CD14-positive monocyte (primary cell): ENCODE measurements at regions not wholly inside any gene's neighbourhood (a gene's known extent, or its start where the extent isn't known, plus 50 kb on each side); places are given as distances from the start of the nearest gene placed in this dataset.

Source experiments
- DNase-seq, 3 donors: peaks; one replicate each; pipeline ENCODE4 v3.0.0-alpha.2; 2011 to 2022
- H2AFZ ChIP-seq: 2 replicates; pipeline ENCODE4 v1.6.0; 2012; ENCODE audit warnings: mild to moderate bottlenecking, low read depth, low read length, inconsistent platforms; ENCODE audit not compliant: insufficient read depth, poor library complexity, severe bottlenecking
- H3K27ac ChIP-seq, 2 donors: 1 replicate in 1 of 2; 2 replicates in 1 of 2; pipeline ENCODE4 v1.5.1; 2012 to 2013; ENCODE audit warnings: low read length in 2 of 2, control low read depth in 1 of 2, inconsistent platforms in 1 of 2, low read depth in 1 of 2, mild to moderate bottlenecking in 1 of 2
- H3K27me3 ChIP-seq, 2 donors: one replicate each; pipeline versions ENCODE4 v1.6.0 to v1.6.1; 2011 to 2013; ENCODE audit warnings: low read length in 2 of 2; ENCODE audit not compliant: control insufficient read depth in 2 of 2, insufficient read depth in 2 of 2
- H3K36me3 ChIP-seq, 2 donors: replicated peaks in 1 of 2; 1 replicate in 1 of 2; 2 replicates in 1 of 2; pipeline versions ENCODE4 v1.5.1 to v1.6.1; 2012 to 2013; ENCODE audit warnings: low read length in 2 of 2, control low read depth in 1 of 2, inconsistent platforms in 1 of 2, mild to moderate bottlenecking in 1 of 2; ENCODE audit not compliant: insufficient read depth in 2 of 2, control insufficient read depth in 1 of 2
- H3K4me1 ChIP-seq, 2 donors: 1 replicate in 1 of 2; 2 replicates in 1 of 2; pipeline versions ENCODE4 v1.5.1 to v1.6.1; 2012 to 2013; ENCODE audit warnings: low read length in 2 of 2, control low read depth in 1 of 2, inconsistent platforms in 1 of 2, mild to moderate bottlenecking in 1 of 2, moderate library complexity in 1 of 2; ENCODE audit not compliant: insufficient read depth in 2 of 2, control insufficient read depth in 1 of 2
- H3K4me2 ChIP-seq: replicated peaks from 2 replicates; pipeline ENCODE3; 2012; ENCODE audit warnings: low read length, moderate library complexity, mild to moderate bottlenecking; ENCODE audit not compliant: poor library complexity, severe bottlenecking; ENCODE audit errors: extremely low read depth
- H3K4me3 ChIP-seq, 3 experiments: fragments of 200-600 bp in 1 of 3; sonication (generic) in 1 of 3; replicated peaks in 1 of 3; 1 replicate in 2 of 3; 2 replicates in 1 of 3; pipeline ENCODE4 v1.5.1; 2011 to 2013; ENCODE audit warnings: low read length in 3 of 3, mild to moderate bottlenecking in 3 of 3, control low read depth in 2 of 3, low read depth in 2 of 3, inconsistent platforms in 1 of 3, moderate library complexity in 1 of 3
- H3K79me2 ChIP-seq: 2 replicates; pipeline ENCODE4 v1.6.0; 2012; ENCODE audit warnings: mild to moderate bottlenecking, control low read depth, inconsistent platforms, low read length, moderate library complexity; ENCODE audit not compliant: insufficient read depth
- H3K9ac ChIP-seq: 2 replicates; pipeline ENCODE4 v1.6.0; 2017; ENCODE audit warnings: low read length, mild to moderate bottlenecking; ENCODE audit not compliant: insufficient read depth, poor library complexity, severe bottlenecking
- H3K9me3 ChIP-seq, 2 donors: replicated peaks in 1 of 2; 1 replicate in 1 of 2; 2 replicates in 1 of 2; pipeline versions ENCODE4 v1.5.1 to v1.6.1; 2012 to 2013; ENCODE audit warnings: low read length in 2 of 2, control low read depth in 1 of 2; ENCODE audit not compliant: control insufficient read depth in 1 of 2, insufficient read depth in 1 of 2
- H4K20me1 ChIP-seq: 2 replicates; pipeline ENCODE4 v1.6.0; 2012; ENCODE audit warnings: mild to moderate bottlenecking, low read length, control low read depth, moderate library complexity; ENCODE audit not compliant: insufficient read depth
- H3K27ac Mint-ChIP-seq, 7 donors: one replicate each; pipeline ENCODE4 v1.8.0; 2020; ENCODE audit warnings: mild to moderate bottlenecking in 7 of 7, mixed read lengths in 7 of 7, moderate library complexity in 6 of 7, inconsistent platforms in 2 of 7
- H3K27me3 Mint-ChIP-seq, 3 donors: one replicate each; pipeline ENCODE4 v1.8.0; 2021 to 2022; ENCODE audit warnings: low read depth in 3 of 3, mild to moderate bottlenecking in 3 of 3, mixed read lengths in 3 of 3, moderate library complexity in 3 of 3, inconsistent platforms in 1 of 3
- H3K36me3 Mint-ChIP-seq, 2 donors: one replicate each; pipeline ENCODE4 v1.8.0; 2020; ENCODE audit warnings: mixed read lengths in 2 of 2, inconsistent platforms in 1 of 2, mild to moderate bottlenecking in 1 of 2
- H3K4me1 Mint-ChIP-seq: one replicate; pipeline ENCODE4 v1.8.0; 2020; ENCODE audit warnings: mild to moderate bottlenecking, mixed read lengths
- H3K4me3 Mint-ChIP-seq, 2 donors: one replicate each; pipeline ENCODE4 v1.8.0; 2020; ENCODE audit warnings: mild to moderate bottlenecking in 2 of 2, mixed read lengths in 2 of 2, moderate library complexity in 1 of 2
- H3K9me3 Mint-ChIP-seq, 7 donors: one replicate each; pipeline ENCODE4 v1.8.0; 2020 to 2022; ENCODE audit warnings: mixed read lengths in 7 of 7, mild to moderate bottlenecking in 6 of 7, moderate library complexity in 6 of 7, inconsistent platforms in 2 of 7
- WGBS: methylation state at CpG from one replicate; pipeline ENCODE4 v1.1.5; 2013; ENCODE audit warnings: missing lambda C conversion rate; ENCODE audit not compliant: insufficient coverage; 5-methylcytosine and 5-hydroxymethylcytosine counted together
- intact Hi-C, 2 donors: fragments of 100-400 bp; cut with micrococcal nuclease; formaldehyde crosslinking; loops; one replicate each; pipeline versions ENCODE4 v1.15.0 to v1.15.1; 2023
- TF ChIP-seq, protein P1 (sequence below): fragments of 200-600 bp; IDR thresholded peaks from one replicate; pipeline ENCODE4 v1.8.0; 2022; ENCODE audit warnings: antibody characterized with exemption, mild to moderate bottlenecking

DNA sequence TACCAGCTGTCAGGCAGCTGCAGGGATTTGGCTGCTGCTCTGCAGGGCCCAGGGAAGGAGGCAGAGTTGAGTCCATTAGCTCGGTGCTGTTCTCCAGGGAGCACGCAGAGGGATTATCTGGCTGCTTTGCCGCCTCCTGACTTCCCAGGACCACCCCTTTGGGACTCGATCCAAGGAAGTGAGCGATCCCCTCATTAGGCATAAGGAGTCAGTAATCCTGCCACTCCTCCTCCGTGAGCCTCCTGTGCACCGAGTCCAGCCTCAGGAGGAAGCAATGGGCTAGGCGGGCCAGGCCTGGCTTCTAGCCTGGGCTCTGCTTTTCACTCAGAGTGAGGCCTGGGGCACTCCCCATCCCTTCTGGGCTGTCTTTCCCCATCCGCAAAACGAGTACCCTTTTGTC lies 417.9 kb downstream of the RPS24 start:
- Histone ChIP-seq H3K4me2 (no peak overlapping the region), H3K27me3 (no peaks in the 10 kb centered on the region), H3K4me3 (no peak overlapping the region), H3K27ac (no peak overlapping the region), H4K20me1 (no peaks in the 10 kb centered on the region), H3K4me1 (no peaks in the 10 kb centered on the region), H3K9me3 (no peaks in the 10 kb centered on the region), H3K36me3 (no peaks in the 10 kb centered on the region), H3K79me2 (no peaks in the 10 kb centered on the region), H2AFZ (no peak overlapping the region), H3K9ac (no peak overlapping the region)
- Mint-ChIP-seq H3K36me3 (no peaks in the 10 kb centered on the region), H3K4me3 (no peak overlapping the region), H3K4me1 (no peaks in the 10 kb centered on the region), H3K27ac (no peak overlapping the region), H3K9me3 (peaks cover 0 to 3% (median 0%) of the 10 kb centered on the region in 7 donors), H3K27me3 (peaks cover 6 to 9% (median 8%) of the 10 kb centered on the region in 3 donors)
- intact Hi-C loops: no loop called here
- DNase-seq: no peak
- 88% methylated on average over 10 of the region's 10 CpGs for WGBS
- TF ChIP-seq, protein P1, sequence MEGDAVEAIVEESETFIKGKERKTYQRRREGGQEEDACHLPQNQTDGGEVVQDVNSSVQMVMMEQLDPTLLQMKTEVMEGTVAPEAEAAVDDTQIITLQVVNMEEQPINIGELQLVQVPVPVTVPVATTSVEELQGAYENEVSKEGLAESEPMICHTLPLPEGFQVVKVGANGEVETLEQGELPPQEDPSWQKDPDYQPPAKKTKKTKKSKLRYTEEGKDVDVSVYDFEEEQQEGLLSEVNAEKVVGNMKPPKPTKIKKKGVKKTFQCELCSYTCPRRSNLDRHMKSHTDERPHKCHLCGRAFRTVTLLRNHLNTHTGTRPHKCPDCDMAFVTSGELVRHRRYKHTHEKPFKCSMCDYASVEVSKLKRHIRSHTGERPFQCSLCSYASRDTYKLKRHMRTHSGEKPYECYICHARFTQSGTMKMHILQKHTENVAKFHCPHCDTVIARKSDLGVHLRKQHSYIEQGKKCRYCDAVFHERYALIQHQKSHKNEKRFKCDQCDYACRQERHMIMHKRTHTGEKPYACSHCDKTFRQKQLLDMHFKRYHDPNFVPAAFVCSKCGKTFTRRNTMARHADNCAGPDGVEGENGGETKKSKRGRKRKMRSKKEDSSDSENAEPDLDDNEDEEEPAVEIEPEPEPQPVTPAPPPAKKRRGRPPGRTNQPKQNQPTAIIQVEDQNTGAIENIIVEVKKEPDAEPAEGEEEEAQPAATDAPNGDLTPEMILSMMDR: no peak

DNA sequence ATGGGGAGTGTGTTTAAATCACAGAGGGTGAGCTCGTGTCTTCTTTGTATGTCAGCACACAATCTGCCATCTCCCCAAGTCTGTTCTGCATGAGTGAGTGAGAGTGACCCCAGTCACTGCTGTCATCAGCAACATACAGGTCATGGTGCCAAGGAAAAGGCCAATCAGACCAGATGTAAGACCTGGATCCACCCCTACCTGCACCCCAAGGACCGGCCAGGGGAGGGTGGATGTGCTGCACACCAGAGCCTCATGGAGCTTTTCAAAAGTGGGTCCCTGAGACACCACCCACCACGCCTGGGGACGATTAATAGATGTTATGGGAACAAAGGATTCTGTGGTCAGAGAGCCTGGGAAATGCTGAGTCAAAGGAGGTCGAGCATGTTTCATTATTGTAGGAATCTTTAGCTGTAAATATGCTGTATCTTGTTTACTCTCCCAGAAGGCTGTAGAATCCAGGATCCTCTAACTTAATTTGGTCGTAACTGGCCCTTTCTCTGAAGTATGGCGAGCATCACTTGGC lies 420.5 kb downstream of the RPS24 start:
- TF ChIP-seq, protein P1: no peak
- no peak overlapping the region for H3K27ac Mint-ChIP-seq
- no peaks in the 10 kb centered on the region for H3K4me1 ChIP-seq
- H3K9me3 Mint-ChIP-seq: peaks cover 0 to 2% (median 0%) of the 10 kb centered on the region in 7 donors
- no peaks in the 10 kb centered on the region for H3K36me3 Mint-ChIP-seq
- H3K27me3 ChIP-seq: no peaks in the 10 kb centered on the region
- H2AFZ ChIP-seq: no peak overlapping the region
- no peak overlapping the region for H3K9ac ChIP-seq
- no peak overlapping the region for H3K27ac ChIP-seq
- no peak for DNase-seq
- no peaks in the 10 kb centered on the region for H3K36me3 ChIP-seq
- H4K20me1 ChIP-seq: no peaks in the 10 kb centered on the region
- no peak overlapping the region for H3K4me3 ChIP-seq
- H3K9me3 ChIP-seq: no peaks in the 10 kb centered on the region
- no peak overlapping the region for H3K4me3 Mint-ChIP-seq
- H3K79me2 ChIP-seq: no peaks in the 10 kb centered on the region
- H3K4me1 Mint-ChIP-seq: no peaks in the 10 kb centered on the region
- no peak overlapping the region for H3K4me2 ChIP-seq
- intact Hi-C loops: no loop called here
- H3K27me3 Mint-ChIP-seq: peaks cover 4 to 13% (median 8%) of the 10 kb centered on the region in 3 donors
- 84% methylated on average over 2 of the region's 7 CpGs for WGBS
